Ovary (tissue), 3 donors: ENCODE measurements at regions not wholly inside any gene's neighbourhood (a gene's known extent, or its start where the extent isn't known, plus 50 kb on each side); places are given as distances from the start of the nearest gene placed in this dataset.

Experiments used
- EP300 ChIP-seq: sonication (generic); formaldehyde crosslinking; IDR thresholded peaks from one replicate; pipeline ENCODE4 v1.6.1; 2017; ENCODE audit warnings: antibody characterized with exemption
- TF ChIP-seq, protein P1 (sequence below), 3 donors: fragments of 450-650 bp in 2 of 3; fragments of 200-600 bp in 1 of 3; IDR thresholded peaks; one replicate each; pipeline versions ENCODE4 v1.5.1 to v1.8.0; 2016 to 2022; ENCODE audit warnings: antibody characterized with exemption in 3 of 3, mild to moderate bottlenecking in 1 of 3
- donor health status: DM: no; HTN: no; CAD: no.

GRCh38 chrX:79592259-79592658 lies 225.1 kb upstream of the ITM2A start:
- TF ChIP-seq, protein P1, sequence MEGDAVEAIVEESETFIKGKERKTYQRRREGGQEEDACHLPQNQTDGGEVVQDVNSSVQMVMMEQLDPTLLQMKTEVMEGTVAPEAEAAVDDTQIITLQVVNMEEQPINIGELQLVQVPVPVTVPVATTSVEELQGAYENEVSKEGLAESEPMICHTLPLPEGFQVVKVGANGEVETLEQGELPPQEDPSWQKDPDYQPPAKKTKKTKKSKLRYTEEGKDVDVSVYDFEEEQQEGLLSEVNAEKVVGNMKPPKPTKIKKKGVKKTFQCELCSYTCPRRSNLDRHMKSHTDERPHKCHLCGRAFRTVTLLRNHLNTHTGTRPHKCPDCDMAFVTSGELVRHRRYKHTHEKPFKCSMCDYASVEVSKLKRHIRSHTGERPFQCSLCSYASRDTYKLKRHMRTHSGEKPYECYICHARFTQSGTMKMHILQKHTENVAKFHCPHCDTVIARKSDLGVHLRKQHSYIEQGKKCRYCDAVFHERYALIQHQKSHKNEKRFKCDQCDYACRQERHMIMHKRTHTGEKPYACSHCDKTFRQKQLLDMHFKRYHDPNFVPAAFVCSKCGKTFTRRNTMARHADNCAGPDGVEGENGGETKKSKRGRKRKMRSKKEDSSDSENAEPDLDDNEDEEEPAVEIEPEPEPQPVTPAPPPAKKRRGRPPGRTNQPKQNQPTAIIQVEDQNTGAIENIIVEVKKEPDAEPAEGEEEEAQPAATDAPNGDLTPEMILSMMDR (IDR thresholded peaks at IDR 0.05), result no peak
- TF ChIP-seq EP300, result no peak
